ENCODE measurements at regions not wholly inside any gene's neighbourhood (a gene's known extent, or its start where the extent isn't known, plus 50 kb on each side); places are given as distances from the start of the nearest gene placed in this dataset.

DNA sequence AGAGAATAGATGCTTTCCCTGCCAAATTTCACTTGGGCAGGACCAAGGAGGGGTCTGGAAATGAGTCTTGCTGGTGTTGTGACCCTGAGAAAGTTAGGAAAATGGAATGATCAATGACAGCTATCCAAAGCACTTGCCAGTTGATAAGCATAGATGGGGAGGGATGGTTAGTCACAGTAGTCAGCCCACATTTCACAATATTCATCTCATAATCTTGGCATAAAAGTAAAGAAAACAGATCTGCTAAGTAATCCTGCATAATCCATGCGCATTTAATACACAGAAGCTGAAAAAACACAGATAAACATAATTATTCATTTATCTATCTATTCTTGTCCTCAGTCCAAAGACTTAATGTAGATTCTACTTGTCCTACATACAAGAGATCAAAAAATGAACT, 184.1 kb downstream of the ZIC4 start:
- TF ChIP-seq BHLHE40 (IDR thresholded peaks at IDR 0.05; ENCODE audit: borderline replicate concordance) (no peak), SUZ12 (IDR thresholded peaks at IDR 0.05) (no peak), LEF1 (IDR thresholded peaks at IDR 0.05; ENCODE audit: borderline replicate concordance) (no peak), FOXA1 (IDR thresholded peaks at IDR 0.05) (no peak), ARNT (IDR thresholded peaks at IDR 0.05) (no peak), SP1 (IDR thresholded peaks at IDR 0.05) (no peak), TARDBP (IDR thresholded peaks at IDR 0.05) (no peak), FOXK2 (IDR thresholded peaks at IDR 0.05) (no peak), FOXM1 (IDR thresholded peaks at IDR 0.05; ENCODE audit: borderline replicate concordance) (no peak), L3MBTL2 (conservative IDR thresholded peaks at IDR 0.05) (no peak), HDGF (IDR thresholded peaks at IDR 0.05; ENCODE audit: borderline replicate concordance) (no peak), ZNF384 (IDR thresholded peaks at IDR 0.05) (no peak)
- TF ChIP-seq, protein P1, sequence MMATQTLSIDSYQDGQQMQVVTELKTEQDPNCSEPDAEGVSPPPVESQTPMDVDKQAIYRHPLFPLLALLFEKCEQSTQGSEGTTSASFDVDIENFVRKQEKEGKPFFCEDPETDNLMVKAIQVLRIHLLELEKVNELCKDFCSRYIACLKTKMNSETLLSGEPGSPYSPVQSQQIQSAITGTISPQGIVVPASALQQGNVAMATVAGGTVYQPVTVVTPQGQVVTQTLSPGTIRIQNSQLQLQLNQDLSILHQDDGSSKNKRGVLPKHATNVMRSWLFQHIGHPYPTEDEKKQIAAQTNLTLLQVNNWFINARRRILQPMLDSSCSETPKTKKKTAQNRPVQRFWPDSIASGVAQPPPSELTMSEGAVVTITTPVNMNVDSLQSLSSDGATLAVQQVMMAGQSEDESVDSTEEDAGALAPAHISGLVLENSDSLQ (IDR thresholded peaks at IDR 0.05): no peak

All from HEK293T (cell line).